Activated CD4-positive, alpha-beta T cell treated with anti-CD3 and anti-CD28 coated beads, Interleukin-2, amount 50 U/mL, for 24 hours (primary cell): ENCODE measurements at regions not wholly inside any gene's neighbourhood (a gene's known extent, or its start where the extent isn't known, plus 50 kb on each side); places are given as distances from the start of the nearest gene placed in this dataset.

ENCODE experiments used
- DNase-seq, 2 donors: peaks; one replicate each; pipeline ENCODE4 v3.0.0-alpha.2; 2020; ENCODE audit warnings: low read depth in 1 of 2, low spot score in 1 of 2

- DNase-seq, result no peak
These were observed 216.7 kb upstream of the CFAP20DC start for GRCh38 chr3:59266551-59266950.

GRCh38 chr3:59265566-59265965, 215.7 kb upstream of the CFAP20DC start:
- DNase-seq, result no peak

GRCh38 chr3:59264366-59264765, 214.5 kb upstream of the CFAP20DC start:
- DNase-seq, result no peak

GRCh38 chr3:59263152-59263551, 213.3 kb upstream of the CFAP20DC start:
- DNase-seq, result no peak

- no peak for DNase-seq
These were observed 212.3 kb upstream of the CFAP20DC start for GRCh38 chr3:59262076-59262498.

GRCh38 chr3:59261009-59261408, 211.2 kb upstream of the CFAP20DC start:
- DNase-seq, result no peak

GRCh38 chr3:59258550-59259260, 208.9 kb upstream of the CFAP20DC start:
- DNase-seq, result no peak

GRCh38 chr3:59257506-59257905, 207.7 kb upstream of the CFAP20DC start:
- DNase-seq, result no peak

- no peak for DNase-seq
These were observed 206.4 kb upstream of the CFAP20DC start for GRCh38 chr3:59256230-59256629.

- no peak for DNase-seq
These were observed 205.2 kb upstream of the CFAP20DC start for GRCh38 chr3:59254976-59255375.

GRCh38 chr3:59254433-59254832, 204.6 kb upstream of the CFAP20DC start:
- DNase-seq, result no peak

- no peak for DNase-seq
These were observed 203.7 kb upstream of the CFAP20DC start for GRCh38 chr3:59253523-59253922.

- DNase-seq, result no peak
These were observed 202.0 kb upstream of the CFAP20DC start for GRCh38 chr3:59251869-59252268.

- no peak for DNase-seq
These were observed 200.8 kb upstream of the CFAP20DC start for GRCh38 chr3:59250600-59250999.

- DNase-seq, result no peak
These were observed 200.0 kb upstream of the CFAP20DC start for GRCh38 chr3:59249698-59250361.

- no peak for DNase-seq
These were observed 199.2 kb upstream of the CFAP20DC start for GRCh38 chr3:59249004-59249403.

- no peak for DNase-seq
These were observed 197.6 kb upstream of the CFAP20DC start for GRCh38 chr3:59247402-59247841.

- no peak for DNase-seq
These were observed 197.0 kb upstream of the CFAP20DC start for GRCh38 chr3:59246719-59247401.

- DNase-seq, result no peak
These were observed 196.2 kb upstream of the CFAP20DC start for GRCh38 chr3:59245859-59246501.

GRCh38 chr3:59245300-59245858, 195.6 kb upstream of the CFAP20DC start:
- DNase-seq, result no peak

GRCh38 chr3:59244343-59244742, 194.5 kb upstream of the CFAP20DC start:
- no peak for DNase-seq
